ENCODE measurements at regions not wholly inside any gene's neighbourhood (a gene's known extent, or its start where the extent isn't known, plus 50 kb on each side); places are given as distances from the start of the nearest gene placed in this dataset.

DNA sequence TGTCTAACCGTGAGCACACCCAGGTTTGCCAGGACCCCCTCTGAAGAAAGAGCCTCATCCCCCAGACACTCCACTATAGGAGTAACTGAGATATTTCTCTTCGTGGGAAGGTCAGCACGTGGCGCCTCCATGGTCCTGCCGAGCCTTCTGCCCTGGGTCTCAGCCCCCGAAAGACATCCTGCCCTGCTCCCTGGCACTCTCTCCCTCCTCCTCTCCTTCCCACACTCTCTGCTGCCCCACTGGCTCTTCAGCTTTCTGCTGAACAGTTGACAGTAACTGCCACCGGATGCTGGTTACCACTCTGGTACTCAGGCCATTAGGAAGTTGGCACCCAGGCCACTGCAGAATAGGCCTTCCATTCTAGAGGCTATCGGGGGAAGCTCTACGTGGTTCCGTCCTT is 185.2 kb downstream of the UACA start:
- TF ChIP-seq FOXP1 (CRISPR knock-in tag; IDR thresholded peaks at IDR 0.05) = no peak
- TF ChIP-seq, protein P1, sequence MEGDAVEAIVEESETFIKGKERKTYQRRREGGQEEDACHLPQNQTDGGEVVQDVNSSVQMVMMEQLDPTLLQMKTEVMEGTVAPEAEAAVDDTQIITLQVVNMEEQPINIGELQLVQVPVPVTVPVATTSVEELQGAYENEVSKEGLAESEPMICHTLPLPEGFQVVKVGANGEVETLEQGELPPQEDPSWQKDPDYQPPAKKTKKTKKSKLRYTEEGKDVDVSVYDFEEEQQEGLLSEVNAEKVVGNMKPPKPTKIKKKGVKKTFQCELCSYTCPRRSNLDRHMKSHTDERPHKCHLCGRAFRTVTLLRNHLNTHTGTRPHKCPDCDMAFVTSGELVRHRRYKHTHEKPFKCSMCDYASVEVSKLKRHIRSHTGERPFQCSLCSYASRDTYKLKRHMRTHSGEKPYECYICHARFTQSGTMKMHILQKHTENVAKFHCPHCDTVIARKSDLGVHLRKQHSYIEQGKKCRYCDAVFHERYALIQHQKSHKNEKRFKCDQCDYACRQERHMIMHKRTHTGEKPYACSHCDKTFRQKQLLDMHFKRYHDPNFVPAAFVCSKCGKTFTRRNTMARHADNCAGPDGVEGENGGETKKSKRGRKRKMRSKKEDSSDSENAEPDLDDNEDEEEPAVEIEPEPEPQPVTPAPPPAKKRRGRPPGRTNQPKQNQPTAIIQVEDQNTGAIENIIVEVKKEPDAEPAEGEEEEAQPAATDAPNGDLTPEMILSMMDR (IDR thresholded peaks at IDR 0.05 in 2 of 3, conservative IDR thresholded peaks at IDR 0.05 in 1 of 3; ENCODE audit: insufficient read depth in 2 of 3, low read depth in 1 of 3, low read length in 3 of 3) = no peak
- TF ChIP-seq POLR2AphosphoS5 (IDR thresholded peaks at IDR 0.05; ENCODE audit: control insufficient read depth, insufficient read depth, low read depth, low read length) = no peak
- no peak for TF ChIP-seq BCL6 (CRISPR knock-in tag; IDR thresholded peaks at IDR 0.05)
